A673 (cell line): ENCODE measurements at regions not wholly inside any gene's neighbourhood (a gene's known extent, or its start where the extent isn't known, plus 50 kb on each side); places are given as distances from the start of the nearest gene placed in this dataset.

Source experiments
- CTCF ChIP-seq: fragments of 300-800, 200-600 bp; sonication (generic); conservative IDR thresholded peaks from 2 replicates; pipeline ENCODE4 v1.5.1; 2017; ENCODE audit warnings: low read depth, mild to moderate bottlenecking, antibody characterized with exemption, low read length, moderate library complexity, mixed read lengths
- EZH2 ChIP-seq: fragments of 200-600 bp; sonication (generic); IDR thresholded peaks from 2 replicates; pipeline ENCODE4 v1.6.1; 2017; ENCODE audit warnings: borderline replicate concordance, low read depth, mild to moderate bottlenecking, mixed read lengths, antibody characterized with exemption, low read length; ENCODE audit not compliant: poor library complexity, severe bottlenecking

GRCh38 chr1:4984841-4985240 is 330.4 kb downstream of the AJAP1 start:
- TF ChIP-seq CTCF, result no peak
- no peak for TF ChIP-seq EZH2
